HUES6 (cell line): ENCODE measurements at regions not wholly inside any gene's neighbourhood (a gene's known extent, or its start where the extent isn't known, plus 50 kb on each side); places are given as distances from the start of the nearest gene placed in this dataset.
"Not testable (repeated sequence)": the region's sequence is repeated elsewhere in the genome, so short reads cannot be mapped to it uniquely, and the experiment has no call there.

ENCODE experiments used
- H3K27ac ChIP-seq: 2 replicates; pipeline ENCODE4 v1.7.0; 2013; ENCODE audit warnings: low read depth, mild to moderate bottlenecking, low read length, inconsistent platforms
- H3K27me3 ChIP-seq: 2 replicates; pipeline ENCODE4 v1.6.1; 2013; ENCODE audit warnings: low read length; ENCODE audit not compliant: control insufficient read depth, insufficient read depth
- H3K36me3 ChIP-seq: 2 replicates; pipeline ENCODE4 v1.6.1; 2013; ENCODE audit warnings: low read length; ENCODE audit not compliant: control insufficient read depth, insufficient read depth
- H3K4me1 ChIP-seq: 2 replicates; pipeline ENCODE4 v1.6.1; 2013; ENCODE audit warnings: low read length; ENCODE audit not compliant: control insufficient read depth, insufficient read depth
- H3K4me3 ChIP-seq: 2 replicates; pipeline ENCODE4 v1.5.1; 2013; ENCODE audit warnings: low read depth, low read length
- H3K9ac ChIP-seq: one replicate; pipeline ENCODE4 v1.6.1; 2013; ENCODE audit warnings: mild to moderate bottlenecking, low read length
- H3K9me3 ChIP-seq: 2 replicates; pipeline ENCODE4 v1.6.1; 2013; ENCODE audit warnings: low read depth, low read length; ENCODE audit not compliant: control insufficient read depth, insufficient read depth

DNA sequence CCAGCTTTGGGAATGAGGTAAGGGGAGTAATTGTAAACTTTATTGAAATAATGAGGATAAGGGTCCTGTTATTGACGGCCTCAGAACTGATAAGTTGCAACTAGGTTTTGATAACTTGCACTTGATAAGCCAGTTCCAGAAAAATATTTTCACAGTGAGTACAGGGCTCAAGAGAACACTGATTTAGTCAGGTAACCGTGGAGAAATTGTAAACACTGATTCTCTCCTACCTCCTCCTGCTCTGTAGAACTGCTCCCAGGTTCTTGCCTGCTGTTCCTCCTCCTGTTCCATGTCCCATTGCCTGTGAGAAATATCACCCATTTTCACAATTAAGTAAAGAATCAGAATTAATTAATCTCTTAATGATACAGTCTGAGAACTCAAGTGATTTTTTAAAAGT, 55.0 kb upstream of the CXXC4 start:
- no peaks in the 10 kb centered on the region for H3K36me3 ChIP-seq
- 0 out of 2 replicates have a peak, but pooled peaks cover 5% of the 10 kb centered on the region for H3K4me1 ChIP-seq

GRCh38 chr4:104559502-104559901, 64.8 kb upstream of the CXXC4 start:
- no peak overlapping the region for H3K9ac ChIP-seq
- H3K27ac ChIP-seq: no peak overlapping the region
- H3K4me1 ChIP-seq: no peaks in the 10 kb centered on the region
- no peaks in the 10 kb centered on the region for H3K27me3 ChIP-seq
- H3K36me3 ChIP-seq: no peaks in the 10 kb centered on the region
- H3K9me3 ChIP-seq: no peaks in the 10 kb centered on the region
- no peak overlapping the region for H3K4me3 ChIP-seq

More for the DNA sequence above, 55.0 kb upstream of the CXXC4 start:
- no peak overlapping the region for H3K9ac ChIP-seq
- no peak overlapping the region for H3K4me3 ChIP-seq
- H3K27ac ChIP-seq: no peak overlapping the region
- no peaks in the 10 kb centered on the region for H3K9me3 ChIP-seq
- H3K27me3 ChIP-seq: no peaks in the 10 kb centered on the region

GRCh38 chr4:104571341-104571740, 76.6 kb upstream of the CXXC4 start:
- Histone ChIP-seq H3K4me1 (peaks cover 8% of the 10 kb centered on the region), H3K9me3 (no peaks in the 10 kb centered on the region; the same call in 1 of the 2 replicates), H3K4me3 (no peak overlapping the region), H3K27me3 (no peaks in the 10 kb centered on the region), H3K27ac (no peak overlapping the region), H3K36me3 (no peaks in the 10 kb centered on the region), H3K9ac (no peak overlapping the region)

GRCh38 chr4:104574371-104574770, 79.7 kb upstream of the CXXC4 start:
- no peaks in the 10 kb centered on the region for H3K27me3 ChIP-seq
- no peak overlapping the region for H3K27ac ChIP-seq
- no peaks in the 10 kb centered on the region for H3K36me3 ChIP-seq
- H3K9ac ChIP-seq: no peak overlapping the region
- no peaks in the 10 kb centered on the region for H3K9me3 ChIP-seq
- H3K4me3 ChIP-seq: no peak overlapping the region
- H3K4me1 ChIP-seq: peaks cover 8% of the 10 kb centered on the region

DNA sequence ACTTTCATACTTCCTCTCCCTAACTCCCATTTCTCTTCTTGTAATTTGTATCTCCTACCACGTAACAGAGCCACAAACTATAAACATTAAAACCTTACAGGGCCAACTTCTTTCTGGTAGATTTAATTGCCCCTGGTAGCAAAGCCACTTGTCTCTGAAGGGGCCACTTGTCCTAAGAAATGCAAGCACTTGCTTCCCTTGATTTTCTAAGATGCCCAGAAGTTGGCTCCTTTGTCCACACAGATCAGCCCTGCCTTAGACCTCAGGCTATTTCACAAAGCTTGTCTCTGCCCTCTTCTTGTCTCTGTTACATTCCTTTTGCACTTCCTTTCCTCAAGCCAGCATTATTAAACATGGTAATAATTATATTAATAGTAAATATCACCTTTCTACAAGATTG, 80.6 kb upstream of the CXXC4 start:
- H3K4me3 ChIP-seq: no peak overlapping the region

DNA sequence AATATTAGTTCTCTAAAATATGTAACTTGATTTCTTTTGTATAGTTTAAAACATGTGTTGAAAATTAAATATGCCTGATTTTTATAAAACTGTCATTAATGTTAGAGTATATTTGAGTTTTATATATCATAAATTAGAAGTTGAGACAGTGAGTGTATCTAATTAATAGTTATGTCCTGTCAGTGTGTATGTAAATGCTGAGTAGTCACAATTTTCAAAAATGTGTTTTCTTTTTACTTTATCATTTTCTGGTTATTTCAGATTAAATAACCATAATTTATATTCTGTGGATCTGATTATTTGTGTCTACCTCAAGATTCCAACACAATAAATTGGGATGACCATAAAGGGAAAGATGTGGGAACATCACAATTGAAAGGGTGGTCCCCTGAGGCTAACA, 82.7 kb upstream of the CXXC4 start:
- Histone ChIP-seq H3K9ac (no peak overlapping the region), H3K4me3 (no peak overlapping the region), H3K27me3 (no peaks in the 10 kb centered on the region), H3K4me1 (no peaks in the 10 kb centered on the region), H3K27ac (no peak overlapping the region), H3K36me3 (no peaks in the 10 kb centered on the region), H3K9me3 (no peaks in the 10 kb centered on the region)

More for the DNA sequence above, 80.6 kb upstream of the CXXC4 start:
- Histone ChIP-seq H3K36me3 (no peaks in the 10 kb centered on the region), H3K27ac (no peak overlapping the region), H3K9ac (no peak overlapping the region), H3K4me1 (peaks cover 8% of the 10 kb centered on the region), H3K9me3 (no peaks in the 10 kb centered on the region), H3K27me3 (no peaks in the 10 kb centered on the region)

DNA sequence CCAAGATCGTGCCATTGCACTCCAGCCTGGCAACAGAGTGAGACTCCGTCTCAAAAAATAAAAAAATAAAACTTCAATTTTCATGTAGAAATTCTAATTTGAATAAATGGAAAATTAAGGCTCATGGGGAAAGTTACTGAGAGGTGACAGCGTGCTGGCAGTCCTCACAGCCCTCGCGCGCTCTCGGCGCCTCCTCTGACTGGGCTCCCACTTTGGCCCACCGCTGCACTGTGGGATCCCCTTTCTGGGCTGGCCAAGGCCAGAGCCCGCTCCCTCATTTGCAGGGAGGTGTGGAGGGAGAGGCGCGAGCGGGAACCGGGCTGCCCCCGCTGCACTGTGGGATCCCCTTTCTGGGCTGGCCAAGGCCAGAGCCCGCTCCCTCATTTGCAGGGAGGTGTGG, 86.8 kb upstream of the CXXC4 start:
- H3K9me3 ChIP-seq, H3K9ac ChIP-seq, H3K4me3 ChIP-seq, H3K27ac ChIP-seq, H3K4me1 ChIP-seq, H3K27me3 ChIP-seq, H3K36me3 ChIP-seq: not testable (repeated sequence)

DNA sequence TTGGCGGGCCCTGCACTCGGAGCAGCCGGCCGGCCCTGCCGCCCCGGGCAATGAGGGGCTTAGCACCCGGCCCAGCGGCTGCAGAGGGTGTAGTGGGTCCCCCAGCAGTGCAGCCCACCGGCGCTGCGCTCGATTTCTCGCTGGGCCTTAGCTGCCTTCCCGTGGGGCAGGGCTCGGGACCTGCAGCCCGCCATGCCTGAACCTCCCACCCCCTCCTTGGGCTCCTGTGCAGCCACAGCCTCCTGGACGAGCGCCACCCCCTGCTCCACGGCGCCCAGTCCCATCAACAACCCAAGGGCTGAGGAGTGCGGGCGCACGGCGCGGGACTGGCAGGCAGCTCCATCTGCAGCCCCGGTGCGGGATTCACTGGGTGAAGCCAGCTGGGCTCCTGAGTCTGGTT, 87.4 kb upstream of the CXXC4 start:
- H3K27ac ChIP-seq, H3K9ac ChIP-seq, H3K4me3 ChIP-seq, H3K36me3 ChIP-seq, H3K4me1 ChIP-seq, H3K9me3 ChIP-seq, H3K27me3 ChIP-seq: not testable (repeated sequence)

DNA sequence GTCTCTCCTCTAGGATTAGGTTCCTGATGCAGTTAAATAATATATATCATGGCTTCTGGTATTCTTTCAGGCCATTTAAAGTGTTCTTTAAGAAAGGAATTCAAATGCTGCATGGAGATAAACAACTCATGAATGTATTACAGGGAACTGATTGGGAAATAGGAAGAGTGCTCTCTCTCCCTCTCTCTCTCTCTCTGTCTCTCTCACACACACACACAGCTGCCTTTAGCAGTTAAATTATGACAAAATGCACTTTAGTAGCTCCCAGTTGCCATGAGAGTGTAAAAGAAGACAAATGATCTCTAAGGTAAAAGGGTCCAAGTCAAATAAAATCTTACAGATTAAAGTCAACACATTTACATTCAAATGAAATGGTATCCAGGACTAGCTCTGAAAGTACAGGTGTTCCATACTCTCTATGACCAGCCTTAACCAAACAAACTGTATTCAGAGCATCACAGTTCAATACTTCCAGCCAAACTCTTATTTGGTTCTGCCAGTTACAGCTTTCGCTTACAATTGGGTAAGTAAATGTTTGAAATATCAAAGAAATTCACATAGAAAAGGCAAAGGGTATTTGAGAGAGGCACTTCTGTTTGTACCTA, 94.7 kb upstream of the CXXC4 start:
- Histone ChIP-seq H3K4me3 (no peak overlapping the region), H3K9me3 (no peaks in the 10 kb centered on the region), H3K9ac (no peak overlapping the region)

DNA sequence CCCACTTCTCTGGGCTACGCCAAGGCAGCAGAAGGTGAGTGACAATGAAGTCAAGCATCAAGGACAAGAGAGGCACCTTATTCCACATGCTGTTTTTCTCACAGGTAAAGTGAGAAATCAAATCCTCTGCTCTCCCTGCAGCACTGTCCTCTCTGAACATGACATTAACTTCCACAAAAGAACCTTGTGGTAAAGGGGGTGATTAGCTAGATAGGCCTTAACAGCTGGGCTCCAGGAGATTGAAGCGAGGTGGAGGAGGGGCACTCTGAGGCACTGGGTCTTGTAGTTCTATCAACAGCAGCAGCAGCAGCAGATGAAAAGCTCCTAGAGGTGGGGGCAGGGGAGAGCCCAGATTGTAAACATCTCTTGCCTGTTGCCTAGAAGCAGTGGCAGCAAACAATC, 96.8 kb upstream of the CXXC4 start:
- H3K9ac ChIP-seq: no peak overlapping the region
- H3K4me1 ChIP-seq: peaks cover 25% of the 10 kb centered on the region
- H3K4me3 ChIP-seq: peak overlapping the region; percentile 9
- peak overlapping the region; percentile 70 for H3K27ac ChIP-seq
- no peaks in the 10 kb centered on the region for H3K27me3 ChIP-seq
- no peaks in the 10 kb centered on the region for H3K9me3 ChIP-seq
- H3K36me3 ChIP-seq: no peaks in the 10 kb centered on the region

More for the DNA sequence above, 94.7 kb upstream of the CXXC4 start:
- no peaks in the 10 kb centered on the region for H3K36me3 ChIP-seq
- H3K4me1 ChIP-seq: peaks cover 25% of the 10 kb centered on the region
- H3K27ac ChIP-seq: no peak overlapping the region
- H3K27me3 ChIP-seq: no peaks in the 10 kb centered on the region

GRCh38 chr4:104592183-104592582, 97.5 kb upstream of the CXXC4 start:
- Histone ChIP-seq H3K36me3 (no peaks in the 10 kb centered on the region), H3K9me3 (no peaks in the 10 kb centered on the region), H3K4me1 (peaks cover 25% of the 10 kb centered on the region), H3K9ac (no peak overlapping the region), H3K4me3 (no peak overlapping the region), H3K27me3 (no peaks in the 10 kb centered on the region), H3K27ac (peak overlapping the region; percentile 70)

DNA sequence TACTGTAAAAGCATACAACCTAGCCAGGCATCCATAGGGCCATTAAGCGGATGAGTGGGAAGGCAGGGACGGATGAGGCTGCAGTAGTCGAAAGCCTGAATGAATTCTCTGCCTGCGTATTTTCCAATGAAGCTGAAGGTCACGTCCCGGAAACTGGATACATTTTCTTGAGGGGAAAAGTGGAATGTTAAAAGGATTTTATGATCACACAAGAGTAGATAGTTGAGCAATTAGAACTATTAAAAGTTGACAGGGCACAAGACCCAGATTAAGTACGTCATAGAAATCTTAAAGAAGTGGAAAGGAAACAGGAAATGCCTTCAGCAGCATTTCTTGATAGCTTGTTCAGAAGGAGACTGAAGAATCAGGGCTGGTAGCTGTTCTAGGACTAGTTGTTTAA, 98.3 kb upstream of the CXXC4 start:
- peaks cover 25% of the 10 kb centered on the region for H3K4me1 ChIP-seq
- no peak overlapping the region for H3K27ac ChIP-seq
- no peak overlapping the region for H3K4me3 ChIP-seq
- H3K9me3 ChIP-seq: no peaks in the 10 kb centered on the region
- H3K36me3 ChIP-seq: no peaks in the 10 kb centered on the region
- no peak overlapping the region for H3K9ac ChIP-seq
- no peaks in the 10 kb centered on the region for H3K27me3 ChIP-seq
